NCI-H1436 treated with DMSO at 0.1 percent for 48 hours (cell line): ENCODE measurements at regions not wholly inside any gene's neighbourhood (a gene's known extent, or its start where the extent isn't known, plus 50 kb on each side); places are given as distances from the start of the nearest gene placed in this dataset.

Experiments
- DNase-seq: peaks from one replicate; lab custom pipeline; 2025; lab: John Stamatoyannopoulos, UW

DNA sequence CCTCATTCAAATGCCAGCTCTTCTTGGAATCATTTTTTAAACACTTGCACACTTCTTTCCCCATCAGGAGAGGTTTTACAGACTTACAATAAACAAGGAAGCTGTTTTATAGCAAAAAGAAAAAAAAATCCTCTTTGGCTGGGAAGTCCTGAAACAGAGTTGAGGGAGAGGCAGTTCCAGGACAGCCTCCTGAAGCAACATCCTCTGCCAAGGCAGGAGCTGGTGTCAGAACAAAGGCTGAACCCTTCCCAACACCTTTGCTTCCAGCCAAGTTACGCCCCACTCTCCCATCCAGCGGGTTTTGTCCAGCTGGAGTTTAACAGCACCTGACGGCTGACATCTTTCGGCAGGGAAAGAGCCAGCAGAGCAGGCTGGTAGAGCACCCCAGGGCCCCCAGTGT, 287.8 kb downstream of the RRAGC start:
- DNase-seq, result no peak

DNA sequence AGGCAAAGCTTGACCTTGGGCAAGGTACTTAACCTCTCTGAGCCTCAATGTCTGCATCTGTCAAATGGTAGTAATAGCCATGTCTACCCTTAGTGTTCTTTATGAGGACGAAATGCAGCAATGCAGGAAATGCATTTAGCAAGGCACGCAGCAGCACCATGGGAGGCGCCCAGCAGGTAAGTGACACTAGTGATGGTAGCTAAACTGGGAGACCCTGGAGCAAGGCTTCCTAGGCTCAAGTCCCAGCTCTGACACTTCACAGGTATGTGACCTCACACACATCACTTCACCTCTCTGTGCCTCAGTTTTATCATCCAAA, 289.0 kb downstream of the RRAGC start:
- no peak for DNase-seq

DNA sequence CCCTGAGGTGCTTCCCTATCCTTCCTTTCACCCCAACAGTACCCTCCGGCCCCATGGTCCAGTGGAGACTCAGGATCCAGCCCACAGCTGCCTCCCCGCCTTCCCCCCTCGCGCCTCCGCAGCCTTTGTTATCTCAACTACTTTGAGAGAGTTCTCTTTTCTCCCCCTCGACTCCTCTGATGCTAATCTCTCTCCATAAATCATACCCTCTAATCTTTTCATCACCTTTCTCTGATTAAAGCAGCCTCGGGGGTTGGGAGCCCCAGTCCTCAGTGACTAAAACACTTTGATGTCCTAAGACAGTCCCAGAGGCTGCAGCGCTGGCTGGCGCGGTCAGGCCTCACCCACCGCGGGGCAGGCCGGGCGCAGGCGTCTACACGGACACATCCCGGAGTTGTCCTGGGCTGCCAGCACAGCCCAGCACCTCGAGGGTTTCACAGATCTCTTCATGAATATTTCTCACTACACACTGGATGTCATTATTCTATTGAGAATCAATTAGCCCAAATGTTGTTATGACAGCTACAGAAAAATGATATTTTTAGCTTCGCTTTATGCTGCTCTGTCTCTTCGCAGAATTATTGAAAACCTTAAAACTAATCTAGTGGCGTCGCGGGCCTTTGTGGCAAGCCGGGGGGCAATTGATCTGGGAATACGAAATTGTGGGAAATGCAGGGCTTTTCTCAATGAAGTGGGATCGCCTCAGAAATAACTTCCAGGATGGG, 289.5 kb downstream of the RRAGC start:
- DNase-seq, result no peak

DNA sequence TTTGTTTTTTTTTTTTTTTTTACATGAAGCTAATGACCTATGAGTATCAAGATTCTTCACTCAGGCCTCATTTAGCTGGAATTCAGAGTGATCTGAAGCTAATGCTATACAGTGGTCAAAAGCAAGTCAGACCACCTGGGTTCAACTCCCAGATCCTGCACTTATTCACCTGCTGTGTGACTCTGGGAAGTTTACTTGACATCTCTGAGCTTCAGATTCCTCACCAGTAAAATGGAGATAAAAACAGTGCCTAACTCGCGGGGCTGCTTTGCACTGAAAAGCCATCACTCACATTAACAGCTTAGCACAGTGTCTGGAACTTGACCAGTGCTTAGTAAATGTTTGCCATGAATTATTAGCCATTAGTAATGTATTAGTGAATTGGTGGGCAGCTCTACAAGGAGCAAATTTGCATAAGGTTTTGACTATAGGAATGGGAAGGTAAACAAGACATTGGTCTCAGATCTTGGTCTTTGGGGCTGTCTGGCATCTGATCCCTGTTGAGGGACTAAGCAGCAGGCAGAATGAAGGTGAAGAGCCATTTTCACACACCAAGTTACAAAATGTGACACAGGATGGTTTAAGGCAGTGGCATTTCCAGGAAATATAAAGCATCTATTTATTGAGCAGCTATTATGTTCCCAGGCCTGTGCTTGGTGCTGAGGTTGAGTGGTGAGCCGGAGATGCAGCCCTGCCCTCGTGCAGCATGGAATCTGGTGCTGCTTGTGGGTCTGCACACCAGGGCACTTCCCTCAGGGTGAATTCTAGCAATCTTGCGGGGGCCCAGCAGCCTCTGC, 291.3 kb downstream of the RRAGC start:
- DNase-seq, result no peak

DNA sequence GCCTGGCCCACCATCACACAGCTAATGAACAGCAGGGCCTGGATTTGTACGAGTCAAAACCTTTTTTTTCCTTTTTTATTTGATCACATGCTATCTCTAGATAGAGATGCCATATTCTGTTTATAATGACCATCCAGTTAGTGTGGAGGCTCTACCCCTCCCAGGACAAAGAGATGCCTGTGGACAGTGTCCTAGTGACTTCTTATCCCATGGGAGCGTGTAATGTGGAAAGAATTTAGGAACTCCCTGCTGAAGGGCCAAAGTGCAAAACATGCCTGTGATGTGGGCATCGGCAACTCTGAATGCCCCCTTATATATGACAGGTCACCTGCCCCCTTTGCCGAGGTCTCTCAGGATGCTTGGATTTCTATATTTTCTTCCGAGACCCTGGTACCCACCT, 292.2 kb downstream of the RRAGC start:
- no peak for DNase-seq

DNA sequence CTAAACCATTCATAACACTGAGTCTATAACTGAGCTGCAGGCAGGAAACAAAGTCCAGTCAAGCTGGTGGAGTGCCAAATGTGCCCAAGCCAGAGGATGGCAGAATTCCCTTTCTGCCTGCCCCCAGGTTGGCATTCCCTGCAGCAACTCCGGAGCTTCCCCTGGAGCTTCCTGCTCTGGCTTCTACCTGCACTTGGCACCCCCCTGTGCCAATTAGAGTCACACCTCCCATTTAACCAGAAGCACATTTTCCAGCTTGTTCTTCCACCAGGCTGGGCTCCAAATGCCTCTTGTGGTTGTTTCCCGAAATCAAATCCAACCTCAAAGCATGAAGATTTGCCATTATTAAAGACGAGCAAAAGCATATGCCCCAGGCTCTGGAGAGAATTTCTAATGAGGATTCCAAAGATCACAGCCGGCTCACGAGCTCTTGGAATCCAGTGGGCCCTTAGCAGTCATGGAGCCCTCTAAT, 294.5 kb downstream of the RRAGC start:
- DNase-seq, result no peak

DNA sequence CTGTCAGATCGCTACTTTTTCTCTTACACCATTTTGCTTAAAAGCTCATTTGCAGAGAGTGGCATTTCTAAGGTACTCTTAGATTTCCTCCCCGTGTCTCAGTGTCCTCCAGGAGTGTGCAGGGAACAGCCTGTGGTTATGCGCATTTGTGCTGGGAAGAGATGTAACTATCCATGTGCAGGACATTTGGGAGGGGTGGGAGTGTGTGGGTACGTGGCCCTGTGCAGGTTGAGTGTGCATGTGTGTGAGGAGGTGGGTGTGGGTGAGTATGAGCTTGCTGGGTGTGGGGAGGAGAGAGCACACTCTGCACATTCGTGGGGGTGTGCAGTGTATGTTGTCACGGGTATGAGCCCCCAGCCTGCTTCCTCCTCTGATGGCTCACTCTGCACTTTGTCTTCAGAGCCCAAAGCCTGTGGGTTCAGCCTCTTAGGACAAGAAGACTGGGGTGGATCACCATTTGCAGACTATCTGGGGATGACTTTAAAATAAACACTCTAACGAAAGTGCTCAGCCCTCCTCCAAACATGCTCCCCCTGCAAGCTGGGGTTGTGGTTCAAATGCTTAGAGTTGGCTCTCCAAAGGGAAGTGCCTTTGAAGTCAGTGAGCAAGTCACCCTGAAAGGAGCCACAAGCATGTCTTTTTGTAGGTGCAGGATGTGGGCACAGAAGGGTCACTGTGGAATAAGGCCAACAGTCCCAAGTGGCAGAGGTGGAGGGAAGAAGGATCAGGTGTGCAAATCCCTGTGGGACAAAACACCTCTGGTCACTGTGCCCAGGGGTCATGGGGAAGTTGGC, 295.4 kb downstream of the RRAGC start:
- DNase-seq, result no peak

DNA sequence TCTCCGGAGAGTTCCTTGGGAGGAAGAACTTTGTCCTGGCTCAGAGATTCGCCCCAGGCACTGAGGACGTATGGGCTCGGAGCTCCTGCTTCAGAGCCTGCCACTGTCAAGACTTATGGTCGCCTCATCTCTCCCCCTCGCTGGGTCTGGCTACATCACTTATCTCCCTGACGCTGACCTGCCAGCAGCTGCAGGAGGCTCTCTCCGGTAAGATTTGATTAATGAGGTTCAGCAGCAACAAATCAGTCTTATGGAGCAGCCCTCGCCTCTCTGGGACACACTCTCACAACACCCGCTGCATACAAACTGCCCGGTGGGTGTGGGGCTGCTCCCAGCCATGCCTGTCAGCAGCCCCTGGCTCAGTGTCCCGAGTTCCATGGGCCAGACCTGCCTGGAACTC, 297.8 kb downstream of the RRAGC start:
- DNase-seq, result no peak

DNA sequence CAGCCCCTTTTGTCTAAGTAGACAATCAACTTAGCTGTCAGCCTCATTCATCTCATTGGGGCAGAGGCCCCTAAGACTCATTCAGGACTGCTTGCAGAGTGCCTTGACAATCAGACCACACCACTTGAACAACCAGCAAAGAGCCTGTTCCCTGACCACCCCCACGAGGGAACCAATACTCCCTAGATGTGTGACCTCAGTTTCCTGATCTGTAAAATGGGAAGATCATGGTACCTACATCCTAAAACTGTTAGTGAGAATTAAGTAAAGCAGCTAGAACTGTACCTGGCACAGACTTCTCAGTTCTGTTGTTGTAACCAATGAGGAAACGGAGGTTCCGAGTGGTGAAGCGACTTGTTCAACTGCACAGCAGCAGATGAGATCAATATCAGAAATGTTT, 298.5 kb downstream of the RRAGC start:
- no peak for DNase-seq

DNA sequence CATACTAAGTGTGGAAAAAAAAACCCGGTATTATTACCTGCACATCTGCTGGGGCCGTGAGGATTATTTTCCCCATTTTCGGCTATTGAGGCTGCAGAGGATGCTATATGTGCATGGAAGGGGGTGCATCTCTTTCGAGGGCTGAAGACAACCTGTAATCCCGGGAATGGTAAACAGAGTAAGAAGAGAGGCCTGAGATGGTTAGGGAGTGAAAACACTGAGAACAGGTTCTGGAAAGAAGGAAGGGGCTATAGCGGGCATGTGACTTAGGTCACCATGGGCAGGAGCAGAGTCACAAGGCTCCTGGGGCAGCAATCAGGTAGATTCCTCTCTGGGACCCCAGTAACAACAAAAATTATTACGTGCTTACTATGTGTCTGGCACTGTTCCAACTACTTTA, 299.1 kb downstream of the RRAGC start:
- DNase-seq, result no peak

DNA sequence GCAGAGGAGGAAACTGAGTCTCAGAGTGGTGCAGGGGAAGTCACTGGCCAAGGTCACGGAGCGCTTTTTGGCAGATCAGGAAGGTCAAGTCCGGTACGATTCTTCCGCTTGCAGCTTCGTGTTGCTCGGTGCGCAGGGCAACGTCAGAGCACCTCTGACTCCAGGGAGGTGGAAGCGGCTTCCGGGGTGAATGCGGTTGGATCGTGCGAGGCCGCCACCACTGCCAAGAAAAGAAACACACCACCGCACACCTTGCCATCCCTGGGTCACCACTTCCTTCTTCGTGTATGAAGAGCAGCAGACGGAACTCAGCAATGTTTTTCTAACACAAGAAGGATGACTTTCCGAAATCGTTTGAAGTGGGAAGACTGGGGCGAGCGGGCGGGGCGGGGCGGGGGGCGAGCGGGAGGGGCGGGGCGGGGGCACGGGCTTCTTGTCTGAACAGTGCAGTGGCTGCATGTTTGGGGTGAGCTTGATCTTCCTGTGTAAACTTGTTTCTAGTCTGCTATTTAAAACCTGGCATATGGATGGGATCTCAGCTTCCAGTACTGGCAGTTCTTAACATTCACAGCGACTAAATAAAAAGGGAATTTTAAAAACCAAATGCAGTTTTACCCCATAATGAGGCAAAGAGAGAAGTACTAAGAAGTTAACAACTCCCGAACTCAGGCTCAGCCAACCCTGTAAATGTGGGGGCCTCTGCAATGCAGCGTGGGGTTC, 300.0 kb downstream of the RRAGC start:
- no peak for DNase-seq

DNA sequence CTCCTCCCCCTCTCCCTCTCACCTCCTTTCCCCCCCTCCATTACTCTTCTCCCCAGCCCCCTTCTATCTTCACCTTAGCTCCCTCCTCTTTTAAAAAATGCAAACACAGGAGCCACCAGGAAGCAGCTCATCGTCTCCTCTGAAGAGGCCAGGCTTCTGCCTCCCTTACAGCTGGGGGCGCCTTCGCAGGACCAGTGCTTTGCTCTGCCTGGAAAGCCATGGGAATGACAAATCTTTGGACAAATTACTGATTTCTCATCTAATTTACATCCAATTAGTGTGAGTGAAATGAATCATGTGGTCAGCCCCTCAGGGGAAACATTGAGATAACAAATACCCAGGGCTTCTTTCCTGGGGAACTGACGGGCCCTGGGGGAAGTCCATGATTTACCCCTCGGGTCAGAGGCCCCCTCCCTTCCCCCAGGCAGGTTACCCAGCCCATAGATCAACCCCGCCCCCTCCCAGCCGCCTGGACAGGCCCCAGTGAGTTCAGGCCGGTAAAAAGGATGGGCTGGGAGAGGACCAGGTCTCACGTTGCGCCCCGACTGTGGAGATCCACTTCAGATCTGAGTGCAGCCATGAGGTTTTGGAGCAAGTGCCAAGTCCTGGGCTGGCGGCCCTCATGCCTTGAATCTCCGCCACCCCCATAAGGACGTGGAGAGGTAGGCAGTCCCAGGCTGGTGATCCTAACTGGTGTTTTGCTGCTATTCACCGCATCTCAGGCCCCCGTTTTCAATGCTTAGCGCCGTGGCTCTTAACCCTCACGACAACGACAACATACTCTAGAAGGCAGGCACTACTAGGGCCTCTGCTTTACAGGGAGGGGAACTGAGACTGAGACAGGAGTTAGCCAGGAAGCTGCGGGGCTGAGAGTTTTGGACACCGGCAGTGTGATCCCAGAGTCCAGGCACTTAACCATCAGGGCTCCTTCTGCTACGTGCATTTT, 300.8 kb downstream of the RRAGC start:
- no peak for DNase-seq

DNA sequence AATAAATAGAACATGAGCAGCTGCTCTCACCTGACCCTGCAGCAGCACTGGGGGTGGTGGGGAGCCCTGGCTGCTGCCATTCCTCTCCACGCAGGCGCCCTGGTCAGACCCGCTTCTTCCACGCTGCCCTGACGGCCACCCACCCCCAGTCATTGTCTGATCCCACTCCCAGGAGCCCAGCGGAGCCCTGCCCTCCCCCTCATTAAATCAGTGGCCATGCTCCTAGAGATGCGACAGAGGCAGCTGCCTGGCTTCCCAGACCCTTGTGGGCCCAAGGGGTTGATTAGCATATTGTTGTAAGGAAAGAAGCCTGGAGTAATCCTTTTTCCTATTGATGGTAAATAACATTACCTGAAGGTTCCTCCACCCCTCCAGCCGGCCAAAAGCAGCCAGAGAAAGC, 301.5 kb downstream of the RRAGC start:
- no peak for DNase-seq

DNA sequence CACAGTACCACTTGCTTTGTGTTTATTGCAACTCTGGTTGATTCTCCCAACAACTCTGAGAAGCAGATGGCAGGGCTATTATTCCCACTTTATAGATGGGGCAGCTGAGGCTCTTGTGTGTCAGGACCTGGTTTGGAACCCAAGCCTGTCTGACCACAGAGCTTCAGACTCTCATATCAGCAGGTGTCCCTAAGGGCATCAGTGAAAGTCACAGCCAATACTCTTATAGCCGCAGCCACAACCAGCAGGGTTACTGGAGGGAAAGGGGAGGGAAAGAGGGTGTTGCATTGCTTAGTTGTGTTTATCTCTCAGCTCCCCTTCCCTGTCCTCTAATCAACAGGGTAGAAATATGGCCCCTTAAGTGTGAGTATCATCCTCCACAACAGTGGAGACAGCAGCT, 304.0 kb downstream of the RRAGC start:
- no peak for DNase-seq

DNA sequence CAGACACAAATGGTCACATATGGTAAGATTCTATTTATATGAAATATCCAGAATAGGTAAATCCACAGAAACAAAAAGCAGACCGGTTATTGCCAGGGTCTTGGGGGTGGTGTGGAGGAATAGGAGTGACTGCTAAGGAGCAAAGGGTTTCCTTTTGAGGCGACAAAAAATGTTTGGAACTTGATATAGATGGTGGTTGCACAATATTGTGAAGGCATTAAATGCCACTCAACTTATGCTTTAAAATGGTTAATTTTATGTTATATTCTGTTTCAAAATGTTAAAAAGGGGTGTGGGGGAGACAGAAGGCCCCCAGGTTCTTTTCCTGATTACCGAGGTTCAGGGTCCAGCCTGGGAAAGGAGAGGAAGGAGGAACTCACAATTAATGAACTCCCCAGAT, 304.4 kb downstream of the RRAGC start:
- no peak for DNase-seq

DNA sequence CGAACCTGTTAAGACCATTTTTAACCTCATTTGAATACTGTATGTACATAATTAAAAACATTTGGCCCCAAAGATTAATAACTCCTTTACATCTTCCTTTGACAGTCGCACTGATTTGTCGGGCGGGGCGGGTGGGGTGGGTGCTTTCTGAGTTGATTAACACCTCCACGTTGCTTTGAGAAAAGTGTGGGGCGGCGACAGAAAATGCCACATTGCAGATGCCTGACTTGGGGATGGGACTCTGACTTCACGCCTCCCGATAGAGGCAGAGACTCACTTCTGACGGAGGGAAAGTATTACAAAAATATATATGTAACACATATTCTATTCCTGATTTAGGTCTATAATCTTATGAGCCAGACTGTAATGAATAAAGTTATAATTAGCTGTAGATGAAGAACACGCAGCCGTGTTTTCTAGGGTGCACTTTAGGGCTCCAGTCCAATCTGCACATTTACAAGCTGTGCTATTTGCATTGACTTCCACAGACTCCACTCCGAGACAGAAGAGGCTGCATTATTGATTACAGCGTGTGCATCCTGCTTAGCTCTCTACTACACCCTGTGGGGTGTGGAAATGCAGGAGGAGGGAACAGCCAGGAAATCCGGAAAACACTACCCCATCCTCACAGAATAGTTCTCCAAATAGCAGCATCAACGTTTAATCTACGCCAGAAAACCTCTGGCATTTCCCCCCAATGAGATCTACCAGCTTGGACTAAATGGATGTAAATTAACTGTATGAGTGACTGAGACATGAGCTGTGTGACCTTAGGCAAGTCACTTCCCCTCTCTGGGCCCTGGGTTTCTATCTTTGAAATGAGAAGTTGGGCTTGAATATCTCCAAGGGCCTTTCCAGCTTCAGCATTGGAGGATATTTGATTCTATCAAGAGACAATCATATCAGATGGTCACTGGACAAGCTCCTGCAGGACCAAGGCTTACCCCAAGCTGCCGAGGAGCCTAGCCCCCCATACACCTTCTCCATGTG, 308.0 kb downstream of the RRAGC start:
- DNase-seq, result no peak

DNA sequence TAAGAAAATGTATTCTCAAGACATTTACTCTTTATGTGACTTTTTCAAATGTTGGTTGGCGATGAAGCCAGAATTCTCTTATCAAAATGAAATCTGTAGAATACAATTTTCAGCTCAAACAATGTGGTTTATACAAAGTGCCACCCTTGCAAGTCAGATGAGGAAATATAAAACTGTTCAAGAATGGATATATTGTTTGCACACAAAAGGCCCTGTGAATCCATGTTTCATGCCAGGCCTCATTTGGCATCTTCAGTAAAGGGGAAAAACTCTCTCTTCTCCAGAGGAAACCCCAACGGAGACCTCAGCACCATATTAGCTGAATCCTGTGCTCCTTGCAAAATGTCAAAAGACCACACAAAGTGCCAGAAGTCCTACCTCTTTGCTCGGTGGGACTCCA, 310.4 kb downstream of the RRAGC start:
- no peak for DNase-seq

DNA sequence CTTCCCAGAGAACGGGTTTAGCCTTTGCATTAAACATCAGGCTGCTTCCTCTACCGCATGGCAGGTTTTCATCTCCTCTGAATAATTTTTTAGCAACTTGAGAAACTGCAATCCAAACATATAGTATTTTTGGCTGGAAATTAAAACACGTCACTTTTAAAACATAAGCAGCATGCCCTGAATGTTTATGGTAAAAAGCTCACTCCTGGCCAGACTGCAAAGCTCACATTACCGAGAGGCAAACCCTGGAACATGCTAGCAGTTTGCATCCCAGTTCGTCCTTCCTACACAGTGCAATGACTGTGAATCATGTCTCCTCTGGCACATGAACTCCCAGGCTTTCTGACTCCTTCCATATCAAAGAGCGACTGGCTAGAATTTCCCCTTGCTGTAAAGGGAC, 312.3 kb downstream of the RRAGC start:
- DNase-seq, result no peak

DNA sequence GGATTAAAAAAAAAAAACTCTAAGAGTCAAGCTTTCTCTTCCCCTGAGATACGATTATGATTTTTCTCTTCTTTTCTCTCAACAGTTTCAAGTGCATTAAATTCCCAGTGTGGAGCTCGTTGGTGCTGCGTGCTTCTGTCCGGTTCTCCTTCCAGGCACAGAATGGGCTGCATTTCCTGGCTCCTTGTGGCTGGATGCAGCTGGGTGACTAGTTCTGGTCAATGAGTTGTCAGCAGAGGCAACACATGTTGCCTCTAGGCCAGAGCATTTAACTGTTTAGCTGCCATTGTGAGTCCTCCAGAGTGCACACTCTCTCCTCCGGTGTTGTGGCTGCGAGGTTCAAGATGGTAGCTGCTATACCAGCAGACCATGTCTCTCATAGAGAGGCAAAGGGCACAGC, 312.9 kb downstream of the RRAGC start:
- no peak for DNase-seq

DNA sequence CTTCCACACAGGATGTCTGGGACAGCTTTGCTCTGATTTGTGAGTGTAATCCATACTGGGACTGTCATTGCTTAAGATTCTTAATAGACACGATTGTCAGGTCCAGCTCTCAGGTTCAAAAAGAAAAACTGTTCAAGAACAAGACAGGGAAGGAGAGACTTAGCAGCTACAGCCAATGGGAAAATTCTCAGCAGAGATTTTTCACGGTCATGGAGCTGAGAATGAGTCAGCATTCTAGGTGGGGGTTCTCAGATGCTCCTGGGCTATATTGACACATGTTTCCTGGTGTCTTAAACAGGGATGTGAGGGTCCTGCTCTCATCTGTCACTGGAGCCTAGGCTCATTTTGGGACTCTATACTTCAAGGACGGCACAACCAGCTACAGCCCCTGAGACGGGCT, 318.3 kb downstream of the RRAGC start:
- no peak for DNase-seq
